ENCODE measurements at regions not wholly inside any gene's neighbourhood (a gene's known extent, or its start where the extent isn't known, plus 50 kb on each side); places are given as distances from the start of the nearest gene placed in this dataset.

- no peak for DNase-seq
- TF ChIP-seq CTCF (IDR thresholded peaks at IDR 0.05; ENCODE audit: borderline replicate concordance, extremely low read depth, insufficient read depth) = no peak
- no peaks in the 10 kb centered on the region for H3K36me3 ChIP-seq (ENCODE audit: control insufficient read depth in 2 of 3, insufficient read depth in 3 of 3, low read length in 3 of 3)
- no peak for FAIRE-seq
- no peak overlapping the region for H3K4me3 ChIP-seq (ENCODE audit: low read length in 3 of 3)
- intact Hi-C loops (cut with DNase I) = no loop called here
- H3K27me3 ChIP-seq (ENCODE audit: control insufficient read depth, insufficient read depth, low read length) = no peaks in the 10 kb centered on the region
- no peak overlapping the region for H3K27ac ChIP-seq (ENCODE audit: low read depth in 2 of 2, low read length in 2 of 2)
- H3K4me1 ChIP-seq (ENCODE audit: control insufficient read depth in 2 of 3, insufficient read depth in 2 of 3, low read depth in 1 of 3, low read length in 3 of 3) = no peaks in the 10 kb centered on the region
- no peak overlapping the region for H3K9ac ChIP-seq (ENCODE audit: low read length in 3 of 3)
- H3K9me3 ChIP-seq (ENCODE audit: control insufficient read depth in 2 of 3, insufficient read depth in 1 of 3, low read length in 3 of 3) = no peaks in the 10 kb centered on the region
Observed at GRCh38 chr14:53375599-53375998, 222.5 kb upstream of the DDHD1 start.

- H3K4me3 ChIP-seq (ENCODE audit: low read length in 3 of 3) = no peak overlapping the region
- H3K9ac ChIP-seq (ENCODE audit: low read length in 3 of 3) = no peak overlapping the region
- H3K36me3 ChIP-seq (ENCODE audit: control insufficient read depth in 2 of 3, insufficient read depth in 3 of 3, low read length in 3 of 3) = no peaks in the 10 kb centered on the region
- no peaks in the 10 kb centered on the region for H3K27me3 ChIP-seq (ENCODE audit: control insufficient read depth, insufficient read depth, low read length)
- no peak for TF ChIP-seq CTCF (IDR thresholded peaks at IDR 0.05; ENCODE audit: borderline replicate concordance, extremely low read depth, insufficient read depth)
- peak; percentile 74 for FAIRE-seq
- H3K27ac ChIP-seq (ENCODE audit: low read depth in 2 of 2, low read length in 2 of 2) = no peak overlapping the region
- H3K9me3 ChIP-seq (ENCODE audit: control insufficient read depth in 2 of 3, insufficient read depth in 1 of 3, low read length in 3 of 3) = no peaks in the 10 kb centered on the region
- peak in 2 of 5 donors; percentile 23 to 34 for DNase-seq
- no peaks in the 10 kb centered on the region for H3K4me1 ChIP-seq (ENCODE audit: control insufficient read depth in 2 of 3, insufficient read depth in 2 of 3, low read depth in 1 of 3, low read length in 3 of 3)
- intact Hi-C loops (cut with DNase I) = no loop called here
Observed at GRCh38 chr14:53368711-53369201, 215.6 kb upstream of the DDHD1 start.

GRCh38 chr14:53368066-53368465 is 214.9 kb upstream of the DDHD1 start:
- H3K27ac ChIP-seq (ENCODE audit: low read depth in 2 of 2, low read length in 2 of 2) = no peak overlapping the region
- H3K36me3 ChIP-seq (ENCODE audit: control insufficient read depth in 2 of 3, insufficient read depth in 3 of 3, low read length in 3 of 3) = no peaks in the 10 kb centered on the region
- intact Hi-C loops (cut with DNase I) = no loop called here
- H3K9me3 ChIP-seq (ENCODE audit: control insufficient read depth in 2 of 3, insufficient read depth in 1 of 3, low read length in 3 of 3) = no peaks in the 10 kb centered on the region
- no peaks in the 10 kb centered on the region for H3K27me3 ChIP-seq (ENCODE audit: control insufficient read depth, insufficient read depth, low read length)
- H3K9ac ChIP-seq (ENCODE audit: low read length in 3 of 3) = no peak overlapping the region
- peak in 2 of 5 donors; percentile 7 to 11 for DNase-seq
- no peak for TF ChIP-seq CTCF (IDR thresholded peaks at IDR 0.05; ENCODE audit: borderline replicate concordance, extremely low read depth, insufficient read depth)
- no peaks in the 10 kb centered on the region for H3K4me1 ChIP-seq (ENCODE audit: control insufficient read depth in 2 of 3, insufficient read depth in 2 of 3, low read depth in 1 of 3, low read length in 3 of 3)
- H3K4me3 ChIP-seq (ENCODE audit: low read length in 3 of 3) = no peak overlapping the region
- FAIRE-seq = no peak

- intact Hi-C loops (cut with DNase I) = no loop called here
- Histone ChIP-seq H3K27me3 (ENCODE audit: control insufficient read depth, insufficient read depth, low read length) (no peaks in the 10 kb centered on the region), H3K27ac (ENCODE audit: low read depth in 2 of 2, low read length in 2 of 2) (no peak overlapping the region), H3K36me3 (ENCODE audit: control insufficient read depth in 2 of 3, insufficient read depth in 3 of 3, low read length in 3 of 3) (no peaks in the 10 kb centered on the region), H3K4me3 (ENCODE audit: low read length in 3 of 3) (no peak overlapping the region), H3K9ac (ENCODE audit: low read length in 3 of 3) (no peak overlapping the region), H3K4me1 (ENCODE audit: control insufficient read depth in 2 of 3, insufficient read depth in 2 of 3, low read depth in 1 of 3, low read length in 3 of 3) (no peaks in the 10 kb centered on the region), H3K9me3 (ENCODE audit: control insufficient read depth in 2 of 3, insufficient read depth in 1 of 3, low read length in 3 of 3) (no peaks in the 10 kb centered on the region)
- DNase-seq = peak in 2 of 5 donors; percentile 16 to 34
- TF ChIP-seq CTCF (IDR thresholded peaks at IDR 0.05; ENCODE audit: borderline replicate concordance, extremely low read depth, insufficient read depth) = no peak
- no peak for FAIRE-seq
Observed at GRCh38 chr14:53367644-53368026, 214.5 kb upstream of the DDHD1 start.
